HL-60 (cell line): ENCODE measurements at regions not wholly inside any gene's neighbourhood (a gene's known extent, or its start where the extent isn't known, plus 50 kb on each side); places are given as distances from the start of the nearest gene placed in this dataset.

Experiments used
- DNase-seq, 2 experiments: peaks; one replicate each; pipeline ENCODE4 v3.0.0-alpha.2; 2010 to 2020; ENCODE audit warnings: low read depth in 1 of 2, low spot score in 1 of 2
- H3K27ac ChIP-seq: fragments of 250-450 bp; sonication (Bioruptor Pico); replicated peaks from 2 replicates; pipeline ENCODE4 v1.5.1; 2020; ENCODE audit warnings: mild to moderate bottlenecking, moderate library complexity
- H3K27me3 ChIP-seq: fragments of 250-450 bp; sonication (Bioruptor Pico); 2 replicates; pipeline ENCODE4 v1.5.1; 2021; ENCODE audit warnings: mild to moderate bottlenecking, moderate library complexity; ENCODE audit not compliant: insufficient read depth, poor library complexity, severe bottlenecking
- H3K4me3 ChIP-seq: replicated peaks from 2 replicates; pipeline ENCODE4 v1.5.1; 2011; ENCODE audit warnings: mild to moderate bottlenecking, control low read depth, low read length; ENCODE audit not compliant: insufficient read depth
- CTCF ChIP-seq: IDR thresholded peaks from one replicate; pipeline ENCODE4 v1.5.1; 2011; ENCODE audit warnings: low read length, control low read depth, inconsistent platforms; ENCODE audit not compliant: insufficient read depth
- GABPA ChIP-seq: IDR thresholded peaks from 2 replicates; pipeline ENCODE4 v1.6.1; 2012; ENCODE audit warnings: low read depth
- POLR2AphosphoS5 ChIP-seq: IDR thresholded peaks from 2 replicates; pipeline ENCODE4 v1.6.1; 2012; ENCODE audit warnings: low read depth
- REST ChIP-seq: IDR thresholded peaks from 2 replicates; pipeline ENCODE4 v1.6.1; 2012; ENCODE audit warnings: low read depth; ENCODE audit not compliant: insufficient replicate concordance
- SPI1 ChIP-seq: IDR thresholded peaks from 2 replicates; pipeline ENCODE4 v1.6.1; 2012; ENCODE audit warnings: low read depth, mild to moderate bottlenecking, borderline replicate concordance

GRCh38 chr6:144855375-144855774 is 570.2 kb downstream of the UTRN start:
- Histone ChIP-seq H3K27ac (no peak overlapping the region), H3K4me3 (no peak overlapping the region), H3K27me3 (no peaks in the 10 kb centered on the region)
- no peak for DNase-seq
- TF ChIP-seq CTCF (no peak), GABPA (no peak), POLR2AphosphoS5 (no peak), SPI1 (no peak), REST (no peak)

GRCh38 chr6:144855812-144856531 is 570.8 kb downstream of the UTRN start:
- DNase-seq, result no peak
- Histone ChIP-seq H3K4me3 (no peak overlapping the region), H3K27me3 (no peaks in the 10 kb centered on the region), H3K27ac (no peak overlapping the region)
- TF ChIP-seq GABPA (no peak), CTCF (no peak), REST (no peak), SPI1 (no peak), POLR2AphosphoS5 (no peak)

GRCh38 chr6:144856622-144857021 is 571.5 kb downstream of the UTRN start:
- no peak overlapping the region for H3K4me3 ChIP-seq
- H3K27me3 ChIP-seq, result no peaks in the 10 kb centered on the region
- H3K27ac ChIP-seq, result no peak overlapping the region
- TF ChIP-seq POLR2AphosphoS5 (no peak), REST (no peak), CTCF (no peak), SPI1 (no peak), GABPA (no peak)
- no peak for DNase-seq
